K562 (cell line): ENCODE measurements at regions not wholly inside any gene's neighbourhood (a gene's known extent, or its start where the extent isn't known, plus 50 kb on each side); places are given as distances from the start of the nearest gene placed in this dataset.

Experiments
- ATAC-seq: fragments of 200-7000 bp; cut with Tn5 transposase; 3 replicates; pipeline ENCODE4 v1.9.1; 2020; ENCODE audit warnings: moderate library complexity
- BruUV-seq: library from RNA; stranded (reverse); fragments of 400-500 nt; replicated peaks from 2 replicates; lab custom pipeline; 2021; lab: Mats Ljungman, UMichigan
- CTCF ChIA-PET: fragments of 300-600 bp; formaldehyde crosslinking; extraction: SDS; loops from one replicate; lab custom pipeline; 2021; ENCODE audit warnings: low intra/inter-chr PET ratio; lab: Yijun Ruan, JAX
- POLR2A ChIA-PET: fragments of 300-600, 350-650 bp; sonication (Branson Sonifier 250); formaldehyde crosslinking; extraction: SDS; loops from one replicate; lab custom pipeline; 2021; ENCODE audit warnings: antibody characterized with exemption, inconsistent platforms; lab: Yijun Ruan, JAX
- DNase-seq, 4 experiments: peaks; one replicate each; pipeline versions ENCODE4 v3.0.0 to v3.0.0-alpha.2; 2011 to 2018; ENCODE audit warnings: low spot score in 3 of 4, mixed read lengths in 3 of 4; ENCODE audit errors: extremely low read depth in 1 of 4
- FAIRE-seq: peaks from 2 replicates; lab custom pipeline; 2011; peaks lifted over from hg19 to GRCh38; lab: Jason Lieb, UNC
- H2AFZ ChIP-seq: 2 replicates; pipeline ENCODE4 v1.6.0; 2011; ENCODE audit warnings: low read depth, low read length, control low read depth, inconsistent platforms
- H3K27ac ChIP-seq: fragments of 200-600 bp; 3 replicates; pipeline ENCODE4 v1.8.0; 2011; ENCODE audit warnings: low read depth, mild to moderate bottlenecking, control low read depth, inconsistent platforms, low read length, moderate library complexity, mixed read lengths; ENCODE audit errors: extremely low read depth
- H3K27me3 ChIP-seq, 2 experiments: fragments of 300-600 bp in 1 of 2; 2 replicates in 1 of 2; 3 replicates in 1 of 2; pipeline versions ENCODE4 v1.6.0 to v1.8.0; 2011; ENCODE audit warnings: inconsistent platforms in 2 of 2, low read length in 2 of 2, mild to moderate bottlenecking in 1 of 2, mixed read lengths in 1 of 2, moderate library complexity in 1 of 2; ENCODE audit not compliant: control insufficient read depth in 2 of 2, insufficient read depth in 2 of 2
- H3K36me3 ChIP-seq: fragments of 300-600 bp; 3 replicates; pipeline ENCODE4 v1.8.0; 2011; ENCODE audit warnings: mild to moderate bottlenecking, low read length, inconsistent platforms; ENCODE audit not compliant: control insufficient read depth, insufficient read depth
- H3K4me1 ChIP-seq, 2 experiments: fragments of 200-600 bp in 1 of 2; replicated peaks in 1 of 2; 2 replicates in 1 of 2; 3 replicates in 1 of 2; pipeline versions ENCODE4 v1.5.1 to v1.8.0; 2011; ENCODE audit warnings: inconsistent platforms in 2 of 2, low read length in 2 of 2, mild to moderate bottlenecking in 1 of 2, mixed read lengths in 1 of 2, moderate library complexity in 1 of 2; ENCODE audit not compliant: control insufficient read depth in 2 of 2, insufficient read depth in 2 of 2
- H3K4me2 ChIP-seq: 2 replicates; pipeline ENCODE4 v1.6.1; 2011; ENCODE audit warnings: low read length, control low read depth, inconsistent platforms, mixed read lengths; ENCODE audit not compliant: insufficient read depth
- H3K4me3 ChIP-seq: fragments of 200-600 bp; sonication (generic), shearing (Covaris generic); 2 replicates; pipeline ENCODE4 v1.5.1; 2016; ENCODE audit warnings: control low read depth, inconsistent platforms
- H3K79me2 ChIP-seq: fragments of 200-600 bp; 3 replicates; pipeline ENCODE4 v1.8.0; 2011; ENCODE audit warnings: low read length, inconsistent platforms; ENCODE audit not compliant: control insufficient read depth, insufficient read depth
- H3K9ac ChIP-seq, 2 experiments: 2 replicates each; pipeline versions ENCODE4 v1.6.0 to v1.6.1; 2011; ENCODE audit warnings: low read depth in 2 of 2, low read length in 2 of 2, control low read depth in 1 of 2, inconsistent platforms in 1 of 2, mild to moderate bottlenecking in 1 of 2, mixed read lengths in 1 of 2; ENCODE audit not compliant: insufficient read depth in 1 of 2
- H3K9me1 ChIP-seq: one replicate; pipeline ENCODE4 v1.6.0; 2011; ENCODE audit warnings: inconsistent platforms, mild to moderate bottlenecking, low read length, moderate library complexity; ENCODE audit not compliant: control insufficient read depth, insufficient read depth
- H3K9me3 ChIP-seq: replicated peaks from 2 replicates; pipeline ENCODE4 v1.5.1; 2011; ENCODE audit warnings: low read depth, low read length, inconsistent platforms; ENCODE audit not compliant: control insufficient read depth, insufficient read depth
- H4K20me1 ChIP-seq: replicated peaks from 2 replicates; pipeline ENCODE4 v1.6.1; 2011; ENCODE audit warnings: low read length, inconsistent platforms, mixed read lengths; ENCODE audit not compliant: control insufficient read depth, insufficient read depth
- HOXB6 ChIP-seq: fragments of 250-450 bp; sonication (Bioruptor Pico); IDR thresholded peaks from 2 replicates; pipeline ENCODE4 v1.5.1; 2022; ENCODE audit warnings: mild to moderate bottlenecking, borderline replicate concordance
- WGBS: fragments of 100-300 bp; shearing (Covaris generic); methylation state at CpG from one replicate; pipeline ENCODE4 v1.1.6; 2016; ENCODE audit warnings: low coverage, mixed read lengths; ENCODE audit not compliant: insufficient coverage; ENCODE audit errors: missing lambda C conversion rate; 5-methylcytosine and 5-hydroxymethylcytosine counted together
- in situ Hi-C: fragments of 300-500 bp; cut with MboI; formaldehyde crosslinking; loops from 4 replicates; pipeline ENCODE4 v1.15.0; 2018; ENCODE audit warnings: inconsistent platforms, mixed read lengths
- intact Hi-C: fragments of 100-400 bp; cut with micrococcal nuclease; formaldehyde crosslinking; loops from 2 replicates; pipeline ENCODE4 v1.14.2; 2022
- TF ChIP-seq, protein P1 (sequence below): sonication (generic); formaldehyde crosslinking; IDR thresholded peaks from 2 replicates; pipeline ENCODE4 v1.8.0; 2022; ENCODE audit warnings: mild to moderate bottlenecking, missing genetic modification reagents

DNA sequence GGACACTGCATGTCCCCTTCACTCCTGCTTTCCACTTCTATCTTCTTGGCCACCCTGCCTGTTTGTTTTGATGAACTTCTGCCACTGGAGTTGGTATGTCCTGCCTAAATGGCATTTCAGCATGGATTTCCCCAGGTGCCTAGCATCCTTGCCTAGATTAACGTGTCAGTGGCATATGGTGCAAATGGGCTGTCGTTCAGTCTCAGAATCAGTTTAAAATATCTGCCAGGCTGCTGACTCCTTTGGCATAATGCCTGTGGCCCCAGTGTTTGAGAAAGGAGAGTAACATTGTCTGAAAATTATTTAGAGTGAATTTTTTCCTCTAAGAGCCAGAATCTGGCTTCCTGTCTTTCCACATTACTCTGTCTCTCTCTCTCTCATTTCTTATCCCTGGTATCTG is 64.9 kb upstream of the BARHL2 start:
- Histone ChIP-seq H2AFZ (no peak overlapping the region), H3K4me3 (no peak overlapping the region), H3K36me3 (no peaks in the 10 kb centered on the region), H3K27me3 (no peaks in the 10 kb centered on the region), H3K9ac (no peak overlapping the region), H3K9me3 (no peaks in the 10 kb centered on the region), H3K27ac (no peak overlapping the region), H3K79me2 (no peaks in the 10 kb centered on the region), H3K4me1 (no peaks in the 10 kb centered on the region; a peak in 1 of 5 replicates), H4K20me1 (no peaks in the 10 kb centered on the region), H3K4me2 (no peak overlapping the region), H3K9me1 (no peaks in the 10 kb centered on the region)
- 38% methylated on average over 2 of the region's 2 CpGs for WGBS
- no peak for TF ChIP-seq HOXB6
- TF ChIP-seq, protein P1, sequence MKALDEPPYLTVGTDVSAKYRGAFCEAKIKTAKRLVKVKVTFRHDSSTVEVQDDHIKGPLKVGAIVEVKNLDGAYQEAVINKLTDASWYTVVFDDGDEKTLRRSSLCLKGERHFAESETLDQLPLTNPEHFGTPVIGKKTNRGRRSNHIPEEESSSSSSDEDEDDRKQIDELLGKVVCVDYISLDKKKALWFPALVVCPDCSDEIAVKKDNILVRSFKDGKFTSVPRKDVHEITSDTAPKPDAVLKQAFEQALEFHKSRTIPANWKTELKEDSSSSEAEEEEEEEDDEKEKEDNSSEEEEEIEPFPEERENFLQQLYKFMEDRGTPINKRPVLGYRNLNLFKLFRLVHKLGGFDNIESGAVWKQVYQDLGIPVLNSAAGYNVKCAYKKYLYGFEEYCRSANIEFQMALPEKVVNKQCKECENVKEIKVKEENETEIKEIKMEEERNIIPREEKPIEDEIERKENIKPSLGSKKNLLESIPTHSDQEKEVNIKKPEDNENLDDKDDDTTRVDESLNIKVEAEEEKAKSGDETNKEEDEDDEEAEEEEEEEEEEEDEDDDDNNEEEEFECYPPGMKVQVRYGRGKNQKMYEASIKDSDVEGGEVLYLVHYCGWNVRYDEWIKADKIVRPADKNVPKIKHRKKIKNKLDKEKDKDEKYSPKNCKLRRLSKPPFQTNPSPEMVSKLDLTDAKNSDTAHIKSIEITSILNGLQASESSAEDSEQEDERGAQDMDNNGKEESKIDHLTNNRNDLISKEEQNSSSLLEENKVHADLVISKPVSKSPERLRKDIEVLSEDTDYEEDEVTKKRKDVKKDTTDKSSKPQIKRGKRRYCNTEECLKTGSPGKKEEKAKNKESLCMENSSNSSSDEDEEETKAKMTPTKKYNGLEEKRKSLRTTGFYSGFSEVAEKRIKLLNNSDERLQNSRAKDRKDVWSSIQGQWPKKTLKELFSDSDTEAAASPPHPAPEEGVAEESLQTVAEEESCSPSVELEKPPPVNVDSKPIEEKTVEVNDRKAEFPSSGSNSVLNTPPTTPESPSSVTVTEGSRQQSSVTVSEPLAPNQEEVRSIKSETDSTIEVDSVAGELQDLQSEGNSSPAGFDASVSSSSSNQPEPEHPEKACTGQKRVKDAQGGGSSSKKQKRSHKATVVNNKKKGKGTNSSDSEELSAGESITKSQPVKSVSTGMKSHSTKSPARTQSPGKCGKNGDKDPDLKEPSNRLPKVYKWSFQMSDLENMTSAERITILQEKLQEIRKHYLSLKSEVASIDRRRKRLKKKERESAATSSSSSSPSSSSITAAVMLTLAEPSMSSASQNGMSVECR (CRISPR knock-in tag), result no peak
- BruUV-seq, result no TSS peak
- in situ Hi-C loops, result no loop called here
- ATAC-seq, result no peak
- ChIA-PET POLR2A (interaction anchor here (0.6 to 1.1 kb wide), 2 partner anchors 44 to 59 kb away, joined by 3 to 4 read pairs; no protein-coding TSS in a partner anchor), CTCF (no interaction called here)
- DNase-seq, result no peak
- intact Hi-C loops, result no loop called here
- FAIRE-seq, result no peak
